Smooth muscle cell (in vitro differentiated cells): ENCODE measurements at regions not wholly inside any gene's neighbourhood (a gene's known extent, or its start where the extent isn't known, plus 50 kb on each side); places are given as distances from the start of the nearest gene placed in this dataset.
"Not testable (repeated sequence)": the region's sequence is repeated elsewhere in the genome, so short reads cannot be mapped to it uniquely, and the experiment has no call there.

Source experiments
- DNase-seq: peaks from one replicate; lab custom pipeline; 2025; ENCODE audit not compliant: unreplicated experiment; lab: John Stamatoyannopoulos, UW
- H2AFZ ChIP-seq: fragments of 200-600 bp; sonication (generic); 2 replicates; pipeline ENCODE4 v1.6.0; 2016; ENCODE audit warnings: antibody characterized with exemption, low read depth, mild to moderate bottlenecking
- H3F3A ChIP-seq: fragments of 200-600 bp; sonication (generic); 2 replicates; pipeline ENCODE4 v1.6.0; 2017; ENCODE audit warnings: antibody characterized with exemption, low read depth
- H3K27ac ChIP-seq: fragments of 200-600 bp; sonication (generic); 2 replicates; pipeline ENCODE4 v1.5.1; 2016; ENCODE audit warnings: low read depth, mild to moderate bottlenecking
- H3K27me3 ChIP-seq: fragments of 200-600 bp; sonication (generic); 2 replicates; pipeline ENCODE4 v1.6.1; 2016; ENCODE audit warnings: low read depth, mild to moderate bottlenecking
- H3K36me3 ChIP-seq: fragments of 200-600 bp; sonication (generic); 2 replicates; pipeline ENCODE4 v1.5.1; 2016; ENCODE audit warnings: low read depth
- H3K4me1 ChIP-seq: fragments of 200-600 bp; sonication (generic); 2 replicates; pipeline ENCODE4 v1.5.1; 2016; ENCODE audit warnings: low read depth
- H3K4me2 ChIP-seq: fragments of 200-600 bp; sonication (generic); 2 replicates; pipeline ENCODE4 v1.6.0; 2016; ENCODE audit warnings: mild to moderate bottlenecking
- H3K4me3 ChIP-seq: fragments of 200-600 bp; sonication (generic); 2 replicates; pipeline ENCODE4 v1.5.1; 2016; ENCODE audit warnings: mild to moderate bottlenecking
- H3K79me2 ChIP-seq: fragments of 200-600 bp; sonication (generic); 2 replicates; pipeline ENCODE4 v1.6.0; 2016; ENCODE audit warnings: low read depth, mild to moderate bottlenecking
- H3K9ac ChIP-seq: fragments of 200-600 bp; sonication (generic); 2 replicates; pipeline ENCODE4 v1.6.0; 2016; ENCODE audit warnings: low read depth
- H3K9me3 ChIP-seq: fragments of 200-600 bp; sonication (generic); replicated peaks from 2 replicates; pipeline ENCODE4 v1.5.1; 2016; ENCODE audit warnings: low read depth
- H4K20me1 ChIP-seq: fragments of 200-600 bp; sonication (generic); 2 replicates; pipeline ENCODE4 v1.6.0; 2016; ENCODE audit warnings: low read depth
- WGBS: methylation state at CpG from one replicate; pipeline ENCODE4 v1.1.7; 2016; ENCODE audit warnings: low lambda C conversion rate; 5-methylcytosine and 5-hydroxymethylcytosine counted together
- TF ChIP-seq, protein P1 (sequence below): fragments of 200-600 bp; sonication (generic); IDR thresholded peaks from 2 replicates; pipeline ENCODE4 v1.5.1; 2017; ENCODE audit warnings: borderline replicate concordance, mild to moderate bottlenecking, antibody characterized with exemption; ENCODE audit not compliant: insufficient read depth, poor library complexity, severe bottlenecking

DNA sequence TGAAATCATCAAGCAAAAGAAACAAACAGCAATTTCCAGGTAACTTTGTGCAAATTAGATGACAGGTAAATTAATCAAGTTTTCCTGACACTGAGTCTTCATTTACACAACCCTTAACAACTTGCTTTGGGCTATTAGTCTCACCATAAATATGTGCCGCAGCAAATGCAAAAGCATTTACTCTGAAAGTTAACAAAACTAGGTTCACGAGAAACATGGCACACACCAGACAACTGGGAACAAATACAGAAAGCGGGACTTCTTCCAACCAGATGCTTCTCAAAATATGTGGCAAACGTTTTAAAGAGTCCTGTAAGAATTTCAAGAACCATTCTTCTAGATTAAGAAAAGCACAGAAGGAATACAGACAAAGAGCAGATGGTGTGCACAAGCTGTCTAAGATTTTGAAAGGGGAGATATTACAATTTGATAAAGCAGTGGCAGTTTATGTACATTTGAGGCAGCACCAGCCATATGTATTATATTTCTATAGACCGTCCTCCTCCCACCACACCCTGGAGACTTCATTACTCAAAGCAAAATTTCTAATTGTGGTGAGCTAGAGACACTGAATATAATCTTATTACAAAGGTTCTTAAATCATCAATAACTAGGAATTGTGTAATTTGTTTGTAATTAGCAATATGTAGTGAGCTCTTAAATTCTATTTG is 192.5 kb upstream of the ADAMTS3 start:
- H3K4me2 ChIP-seq: no peak overlapping the region
- no peaks in the 10 kb centered on the region for H4K20me1 ChIP-seq
- no peak overlapping the region for H3K27ac ChIP-seq
- no peaks in the 10 kb centered on the region for H3K27me3 ChIP-seq
- H3K4me1 ChIP-seq: no peaks in the 10 kb centered on the region
- TF ChIP-seq, protein P1, sequence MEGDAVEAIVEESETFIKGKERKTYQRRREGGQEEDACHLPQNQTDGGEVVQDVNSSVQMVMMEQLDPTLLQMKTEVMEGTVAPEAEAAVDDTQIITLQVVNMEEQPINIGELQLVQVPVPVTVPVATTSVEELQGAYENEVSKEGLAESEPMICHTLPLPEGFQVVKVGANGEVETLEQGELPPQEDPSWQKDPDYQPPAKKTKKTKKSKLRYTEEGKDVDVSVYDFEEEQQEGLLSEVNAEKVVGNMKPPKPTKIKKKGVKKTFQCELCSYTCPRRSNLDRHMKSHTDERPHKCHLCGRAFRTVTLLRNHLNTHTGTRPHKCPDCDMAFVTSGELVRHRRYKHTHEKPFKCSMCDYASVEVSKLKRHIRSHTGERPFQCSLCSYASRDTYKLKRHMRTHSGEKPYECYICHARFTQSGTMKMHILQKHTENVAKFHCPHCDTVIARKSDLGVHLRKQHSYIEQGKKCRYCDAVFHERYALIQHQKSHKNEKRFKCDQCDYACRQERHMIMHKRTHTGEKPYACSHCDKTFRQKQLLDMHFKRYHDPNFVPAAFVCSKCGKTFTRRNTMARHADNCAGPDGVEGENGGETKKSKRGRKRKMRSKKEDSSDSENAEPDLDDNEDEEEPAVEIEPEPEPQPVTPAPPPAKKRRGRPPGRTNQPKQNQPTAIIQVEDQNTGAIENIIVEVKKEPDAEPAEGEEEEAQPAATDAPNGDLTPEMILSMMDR: no peak
- H3K79me2 ChIP-seq: no peaks in the 10 kb centered on the region
- no peak overlapping the region for H3K4me3 ChIP-seq
- no peak overlapping the region for H2AFZ ChIP-seq
- no peaks in the 10 kb centered on the region for H3K36me3 ChIP-seq
- H3F3A ChIP-seq: no peaks in the 10 kb centered on the region
- 69% methylated on average over 5 of the region's 5 CpGs for WGBS
- no peaks in the 10 kb centered on the region for H3K9me3 ChIP-seq
- H3K9ac ChIP-seq: no peak overlapping the region
- no peak for DNase-seq

- not testable (repeated sequence) for H3K27me3 ChIP-seq, H3K4me1 ChIP-seq, H3K4me3 ChIP-seq, H3K4me2 ChIP-seq, H3K27ac ChIP-seq, H2AFZ ChIP-seq, H3K9ac ChIP-seq, H4K20me1 ChIP-seq, H3K79me2 ChIP-seq, H3K9me3 ChIP-seq, H3F3A ChIP-seq, DNase-seq, H3K36me3 ChIP-seq
These were observed 184.4 kb upstream of the ADAMTS3 start for GRCh38 chr4:72753414-72753813.

DNA sequence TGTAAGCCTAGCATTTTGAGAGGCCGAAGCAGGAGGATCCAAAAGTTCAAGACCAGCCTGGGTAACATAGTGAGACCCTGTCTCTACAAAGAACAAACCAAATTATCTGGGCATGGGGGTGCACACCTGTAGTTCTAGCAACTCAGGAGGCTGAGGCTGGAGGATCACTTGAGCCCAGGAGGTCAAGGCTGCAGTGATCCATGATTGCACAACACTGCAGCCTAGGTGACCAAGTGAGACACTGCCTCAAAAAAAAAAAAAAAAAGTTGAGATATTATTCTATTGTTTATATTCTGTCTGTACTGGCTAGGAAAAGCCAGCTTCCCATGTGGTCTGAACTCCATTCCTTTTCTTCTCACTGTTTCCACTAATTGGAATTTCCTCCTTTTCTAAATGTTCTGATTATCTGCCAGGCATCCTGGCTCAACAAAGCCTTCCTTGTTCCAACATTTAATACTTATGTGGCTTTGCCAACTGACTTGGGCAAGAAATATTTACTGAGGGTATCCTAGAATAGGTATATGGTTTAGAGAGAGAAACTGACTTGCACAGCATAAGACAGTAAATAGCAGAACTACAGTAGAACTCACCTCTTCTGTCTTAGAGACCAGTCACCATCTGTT is 175.2 kb upstream of the ADAMTS3 start:
- Histone ChIP-seq H3F3A (no peaks in the 10 kb centered on the region), H3K4me1 (no peaks in the 10 kb centered on the region), H3K4me3 (no peak overlapping the region), H2AFZ (no peak overlapping the region), H3K27me3 (no peaks in the 10 kb centered on the region), H3K79me2 (no peaks in the 10 kb centered on the region), H3K9ac (no peak overlapping the region), H3K4me2 (no peak overlapping the region), H3K36me3 (no peaks in the 10 kb centered on the region), H3K27ac (no peak overlapping the region), H4K20me1 (no peaks in the 10 kb centered on the region), H3K9me3 (no peaks in the 10 kb centered on the region)
- WGBS: 93% methylated on average over 1 of the region's 1 CpG
- no peak for DNase-seq
- TF ChIP-seq, protein P1: no peak

GRCh38 chr4:72743078-72743477 is 174.1 kb upstream of the ADAMTS3 start:
- Histone ChIP-seq H3K27me3 (no peaks in the 10 kb centered on the region), H3K4me2 (no peak overlapping the region), H2AFZ (no peak overlapping the region), H3K36me3 (no peaks in the 10 kb centered on the region), H3K9ac (no peak overlapping the region), H3K27ac (no peak overlapping the region), H3K79me2 (no peaks in the 10 kb centered on the region), H3F3A (no peaks in the 10 kb centered on the region), H3K9me3 (no peaks in the 10 kb centered on the region), H4K20me1 (no peaks in the 10 kb centered on the region), H3K4me3 (no peak overlapping the region), H3K4me1 (no peaks in the 10 kb centered on the region)
- 92% methylated on average over 2 of the region's 2 CpGs for WGBS
- no peak for DNase-seq
- TF ChIP-seq, protein P1: no peak
